Anterior cingulate cortex (tissue), 58 donors: ENCODE measurements at regions not wholly inside any gene's neighbourhood (a gene's known extent, or its start where the extent isn't known, plus 50 kb on each side); places are given as distances from the start of the nearest gene placed in this dataset.

Source experiments
- DNase-seq, 58 donors: peaks; one replicate each; lab custom pipeline; 2025; lab: John Stamatoyannopoulos, UW

- no peak for DNase-seq
Observed at GRCh38 chr1:115145226-115145625, 55.9 kb upstream of the TSPAN2 start.

GRCh38 chr1:115144176-115144575 is 54.9 kb upstream of the TSPAN2 start:
- no peak for DNase-seq

GRCh38 chr1:115142616-115143015 is 53.3 kb upstream of the TSPAN2 start:
- DNase-seq = no peak

DNA sequence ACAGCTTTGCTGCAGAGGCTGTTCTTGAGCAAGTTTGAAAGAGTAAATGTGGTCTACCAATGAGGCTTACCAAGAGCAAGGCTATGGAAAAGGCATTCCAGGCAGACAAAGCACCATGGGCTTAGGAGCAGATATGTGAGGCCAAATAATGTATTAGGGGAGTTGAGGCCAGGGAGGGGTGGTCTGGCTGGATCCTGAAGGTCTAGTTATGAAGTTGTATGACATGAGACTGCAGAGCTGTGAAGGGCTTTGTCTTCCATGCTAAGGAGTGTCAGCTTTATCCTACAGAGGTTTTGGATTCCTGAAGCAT is 51.8 kb upstream of the TSPAN2 start:
- DNase-seq = no peak

DNA sequence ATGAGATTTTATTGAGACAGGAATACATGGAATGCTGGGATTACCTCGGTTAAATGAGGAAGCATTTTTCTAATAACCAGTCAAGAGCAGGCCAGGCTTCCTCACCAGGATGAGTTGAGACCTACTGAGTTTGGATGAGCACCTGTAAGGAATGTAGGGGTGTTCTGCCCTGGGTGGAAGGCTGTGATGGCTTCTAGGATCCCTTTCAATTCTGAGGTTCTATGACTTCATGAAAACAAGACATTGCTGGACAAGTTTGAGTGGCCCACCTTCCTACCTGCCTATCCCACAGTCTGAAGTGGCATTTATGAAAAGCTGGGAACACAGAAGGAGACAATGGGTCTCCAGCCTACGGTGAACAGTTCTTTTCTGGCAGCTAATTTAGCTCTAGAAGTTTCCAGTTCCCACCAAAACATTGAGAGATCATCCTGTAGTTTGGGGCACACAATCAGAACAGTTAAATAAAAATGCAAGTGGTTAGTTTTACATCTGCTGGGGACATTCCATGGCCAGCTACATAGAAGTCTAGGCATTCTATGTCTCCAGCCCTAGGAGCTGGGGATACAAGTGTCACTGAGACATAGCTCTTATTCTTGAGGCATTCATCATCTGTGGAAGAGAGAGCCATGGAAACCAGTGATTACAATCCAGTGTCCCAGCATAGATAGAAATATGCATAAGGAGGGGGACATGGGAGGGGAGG is 51.3 kb upstream of the TSPAN2 start:
- DNase-seq = no peak

DNA sequence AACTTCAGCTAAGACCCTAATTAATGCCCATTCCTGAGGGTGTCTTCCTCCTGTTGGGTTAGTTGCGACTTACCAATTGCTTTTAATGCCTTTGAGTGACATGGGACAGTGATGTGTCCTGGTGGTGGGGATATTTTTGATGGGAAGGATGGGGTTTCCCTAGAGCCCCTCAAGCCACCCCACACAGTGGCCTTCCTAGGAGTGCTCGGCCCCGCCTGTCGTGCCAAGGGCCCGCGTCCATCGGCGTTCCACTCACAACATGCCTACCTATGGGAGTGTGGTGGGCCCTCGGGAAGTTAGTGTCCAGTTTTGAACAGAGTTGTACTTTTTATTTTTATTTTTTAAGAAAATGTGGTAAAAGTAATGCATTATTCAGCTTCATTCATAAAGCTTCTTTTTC is 50.1 kb upstream of the TSPAN2 start:
- no peak for DNase-seq
